GM23248 (cell line): ENCODE measurements at regions not wholly inside any gene's neighbourhood (a gene's known extent, or its start where the extent isn't known, plus 50 kb on each side); places are given as distances from the start of the nearest gene placed in this dataset.

Experiments used
- DNase-seq: peaks from one replicate; pipeline ENCODE4 v3.0.0-alpha.2; 2015
- H2AFZ ChIP-seq: fragments of 200-600 bp; sonication (generic); 2 replicates; pipeline ENCODE4 v1.6.1; 2016; ENCODE audit warnings: antibody characterized with exemption
- H3F3A ChIP-seq: fragments of 200-600 bp; sonication (generic); 2 replicates; pipeline ENCODE4 v1.6.1; 2016; ENCODE audit warnings: mild to moderate bottlenecking, antibody characterized with exemption, mixed run types; ENCODE audit not compliant: insufficient read depth
- H3K27ac ChIP-seq: fragments of 200-600 bp; sonication (generic); 2 replicates; pipeline ENCODE4 v1.5.1; 2016; ENCODE audit warnings: mild to moderate bottlenecking
- H3K27me3 ChIP-seq: fragments of 200-600 bp; sonication (generic); replicated peaks from 2 replicates; pipeline ENCODE4 v1.6.1; 2016; ENCODE audit warnings: mild to moderate bottlenecking; ENCODE audit not compliant: insufficient read depth
- H3K36me3 ChIP-seq: fragments of 200-600 bp; sonication (generic); 2 replicates; pipeline ENCODE4 v1.6.1; 2016; ENCODE audit warnings: low read depth, mild to moderate bottlenecking
- H3K4me1 ChIP-seq: fragments of 200-600 bp; sonication (generic); 2 replicates; pipeline ENCODE4 v1.6.1; 2016; ENCODE audit warnings: mild to moderate bottlenecking; ENCODE audit not compliant: insufficient read depth
- H3K4me2 ChIP-seq: fragments of 200-600 bp; sonication (generic); one replicate; pipeline ENCODE4 v1.6.1; 2016; ENCODE audit warnings: mild to moderate bottlenecking; ENCODE audit not compliant: unreplicated experiment
- H3K4me3 ChIP-seq: fragments of 200-600 bp; sonication (generic); 2 replicates; pipeline ENCODE4 v1.5.1; 2016; ENCODE audit warnings: mild to moderate bottlenecking
- H3K79me2 ChIP-seq: fragments of 200-600 bp; sonication (generic); 2 replicates; pipeline ENCODE4 v1.6.1; 2016; ENCODE audit warnings: mild to moderate bottlenecking; ENCODE audit not compliant: insufficient read depth
- H3K9ac ChIP-seq: fragments of 200-600 bp; sonication (generic); 2 replicates; pipeline ENCODE4 v1.6.1; 2016; ENCODE audit warnings: mild to moderate bottlenecking
- H3K9me2 ChIP-seq: fragments of 200-600 bp; sonication (generic); 2 replicates; pipeline ENCODE4 v1.6.1; 2016; ENCODE audit warnings: mixed run types, mild to moderate bottlenecking, moderate library complexity; ENCODE audit not compliant: insufficient read depth
- H3K9me3 ChIP-seq: fragments of 200-600 bp; sonication (generic); one replicate; pipeline ENCODE4 v1.6.1; 2017; ENCODE audit warnings: low read depth
- H4K20me1 ChIP-seq: fragments of 200-600 bp; sonication (generic); 2 replicates; pipeline ENCODE4 v1.6.0; 2016; ENCODE audit not compliant: insufficient read depth
- EZH2 ChIP-seq: fragments of 200-600 bp; sonication (generic); IDR thresholded peaks from 2 replicates; pipeline ENCODE4 v1.6.1; 2018; ENCODE audit warnings: antibody characterized with exemption, mild to moderate bottlenecking; ENCODE audit not compliant: insufficient read depth, poor library complexity, severe bottlenecking
- EZH2phosphoT487 ChIP-seq: fragments of 200-600 bp; sonication (generic); IDR thresholded peaks from 2 replicates; pipeline ENCODE4 v1.6.1; 2018; ENCODE audit warnings: antibody characterized with exemption, moderate library complexity, mild to moderate bottlenecking, low read depth; ENCODE audit not compliant: insufficient read depth
- WGBS, 2 experiments: methylation state at CpG; one replicate each; pipeline ENCODE4 v1.1.6; 2015 to 2017; ENCODE audit warnings: low lambda C conversion rate in 2 of 2, low coverage in 1 of 2; ENCODE audit errors: missing lambda C conversion rate in 2 of 2; 5-methylcytosine and 5-hydroxymethylcytosine counted together
- in situ Hi-C: fragments of 300-500 bp; cut with MboI; formaldehyde crosslinking; loops from 2 replicates; pipeline ENCODE4 v1.15.0; 2020

DNA sequence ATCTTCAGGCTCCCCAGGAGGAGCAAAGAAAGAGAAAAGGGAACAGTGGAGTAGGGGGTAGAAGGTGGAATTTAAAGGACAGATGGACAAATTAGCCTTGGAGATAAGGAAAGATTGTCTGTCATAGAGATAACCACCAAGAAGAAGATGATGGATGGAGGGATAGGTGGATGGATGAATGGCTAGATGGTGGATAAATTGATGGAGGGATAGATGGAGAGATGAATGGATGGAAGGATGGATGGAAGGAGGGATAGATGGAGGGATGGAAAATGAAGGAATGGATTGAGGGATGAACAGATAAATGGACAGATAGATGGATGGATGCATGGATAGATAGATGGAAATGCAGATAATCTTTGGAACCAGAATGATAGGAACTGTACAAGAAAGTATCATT, 102.8 kb downstream of the TNFAIP3 start:
- no peak overlapping the region for H2AFZ ChIP-seq
- DNase-seq: no peak
- no peaks in the 10 kb centered on the region for H3K9me3 ChIP-seq
- peaks cover 18% of the 10 kb centered on the region for H3K4me1 ChIP-seq
- H3F3A ChIP-seq: peaks cover 16% of the 10 kb centered on the region
- H3K4me3 ChIP-seq: no peak overlapping the region
- H3K79me2 ChIP-seq: no peaks in the 10 kb centered on the region
- H3K27ac ChIP-seq: no peak overlapping the region
- H4K20me1 ChIP-seq: no peaks in the 10 kb centered on the region
- no peak overlapping the region for H3K4me2 ChIP-seq
- TF ChIP-seq EZH2 (no peak), EZH2phosphoT487 (no peak)
- in situ Hi-C loops: no loop called here
- no peaks in the 10 kb centered on the region for H3K36me3 ChIP-seq
- no peak overlapping the region for H3K9ac ChIP-seq
- H3K27me3 ChIP-seq: no peaks in the 10 kb centered on the region
- H3K9me2 ChIP-seq: no peaks in the 10 kb centered on the region

DNA sequence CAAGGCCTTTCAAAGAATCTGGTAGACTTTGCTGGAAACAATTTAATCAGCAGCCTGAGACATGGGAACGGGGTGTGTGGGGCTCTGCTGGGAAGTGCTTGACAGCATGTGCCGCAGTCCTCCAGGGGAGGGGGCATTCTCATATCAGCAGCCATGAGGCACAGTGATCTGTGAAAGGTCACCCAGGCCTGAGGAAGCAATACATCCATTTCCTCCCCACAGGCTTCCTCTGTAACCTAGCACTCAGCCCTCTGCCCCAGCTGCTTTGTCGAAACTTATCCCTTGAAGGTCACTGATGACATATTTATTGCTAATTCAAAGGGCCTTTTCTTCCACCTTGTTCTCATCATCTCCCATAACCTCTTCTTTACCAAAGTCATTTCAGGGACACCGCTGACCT, 103.3 kb downstream of the TNFAIP3 start:
- Histone ChIP-seq H4K20me1 (no peaks in the 10 kb centered on the region), H3K9me3 (no peaks in the 10 kb centered on the region)
- in situ Hi-C loops: no loop called here

DNA sequence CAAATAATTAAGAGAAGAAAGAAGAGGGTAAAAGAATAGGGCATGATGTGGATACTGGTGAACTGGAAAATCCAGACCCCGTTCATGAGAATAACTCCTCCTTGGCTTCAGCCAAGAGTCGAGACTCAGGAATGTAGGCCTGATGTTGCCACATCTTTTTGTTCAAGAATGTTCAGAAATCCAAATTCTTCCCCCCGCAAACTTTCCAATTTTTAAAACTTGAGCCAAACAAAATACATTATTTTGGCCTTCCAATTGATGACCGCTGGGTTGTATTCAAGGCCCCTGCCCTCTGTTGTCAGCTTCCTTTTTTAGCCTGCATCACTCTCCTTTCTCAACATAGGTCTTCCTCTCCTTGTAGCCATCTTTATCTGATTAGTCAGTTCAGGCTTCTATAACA, 106.1 kb downstream of the TNFAIP3 start:
- Histone ChIP-seq H3K9ac (no peak overlapping the region), H3K79me2 (no peaks in the 10 kb centered on the region), H3K27ac (no peak overlapping the region), H2AFZ (no peak overlapping the region), H3K9me3 (no peaks in the 10 kb centered on the region), H3F3A (peaks cover 16% of the 10 kb centered on the region), H3K4me2 (no peak overlapping the region), H4K20me1 (no peaks in the 10 kb centered on the region), H3K4me1 (peaks cover 13% of the 10 kb centered on the region), H3K9me2 (no peaks in the 10 kb centered on the region), H3K27me3 (no peaks in the 10 kb centered on the region), H3K36me3 (no peaks in the 10 kb centered on the region), H3K4me3 (no peak overlapping the region)
- WGBS, 2 experiments: 69 to 70% methylated on average over 4 of the region's 4 CpGs
- DNase-seq: peak; percentile 45
- no peak for TF ChIP-seq EZH2phosphoT487
- no peak for TF ChIP-seq EZH2
- in situ Hi-C loops: no loop called here

More for the DNA sequence above, 103.3 kb downstream of the TNFAIP3 start:
- no peak for DNase-seq
- H3K27me3 ChIP-seq: no peaks in the 10 kb centered on the region
- no peaks in the 10 kb centered on the region for H3K79me2 ChIP-seq
- no peak overlapping the region for H3K4me2 ChIP-seq
- no peak for TF ChIP-seq EZH2phosphoT487
- no peak overlapping the region for H3K27ac ChIP-seq
- peaks cover 18% of the 10 kb centered on the region for H3K4me1 ChIP-seq
- H3K36me3 ChIP-seq: no peaks in the 10 kb centered on the region
- 91 to 98% methylated on average over 4 of the region's 4 CpGs for WGBS, 2 experiments
- no peak overlapping the region for H3K9ac ChIP-seq
- H3F3A ChIP-seq: peaks cover 16% of the 10 kb centered on the region
- H3K9me2 ChIP-seq: no peaks in the 10 kb centered on the region
- no peak overlapping the region for H3K4me3 ChIP-seq
- no peak overlapping the region for H2AFZ ChIP-seq

DNA sequence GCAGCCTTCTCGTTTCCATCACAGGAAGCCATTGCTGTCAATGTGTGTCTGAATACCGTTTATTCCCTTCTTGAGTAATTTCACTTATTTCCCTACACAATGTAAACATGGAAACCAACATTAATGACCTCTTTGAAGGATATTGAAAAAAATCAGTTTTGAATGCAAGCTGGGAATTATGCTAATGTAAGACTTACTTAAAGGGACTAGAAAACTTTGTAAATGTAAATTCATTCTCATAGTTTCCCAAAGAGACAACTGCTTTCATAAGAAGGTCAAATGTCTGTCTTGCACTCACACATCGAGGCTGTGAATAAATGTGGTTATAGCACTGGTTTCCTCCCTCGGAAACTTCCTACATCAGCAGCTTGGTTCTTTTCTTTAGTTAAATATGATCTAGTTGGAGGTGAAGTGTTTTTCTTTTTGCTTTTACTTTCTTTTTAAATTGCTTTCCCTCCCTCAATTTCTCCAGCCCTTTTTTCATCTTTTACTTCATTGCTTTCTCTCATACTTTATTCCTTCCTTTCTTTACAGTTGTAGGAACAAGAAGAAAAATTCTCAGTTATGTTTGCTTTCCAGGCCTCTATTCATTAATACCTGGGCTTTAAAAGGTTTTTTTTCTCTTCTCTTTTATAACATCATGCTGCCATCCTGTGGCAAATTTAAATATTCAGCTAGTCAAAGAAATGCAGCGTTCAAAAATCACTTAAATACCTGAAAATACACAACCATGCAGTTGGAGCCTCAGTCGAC, 108.3 kb downstream of the TNFAIP3 start:
- H3K4me3 ChIP-seq: no peak overlapping the region
- no peaks in the 10 kb centered on the region for H3K36me3 ChIP-seq
- no peak overlapping the region for H2AFZ ChIP-seq
- 69 to 76% methylated on average over 6 of the region's 6 CpGs for WGBS, 2 experiments
- no peak for TF ChIP-seq EZH2
- TF ChIP-seq EZH2phosphoT487: no peak
- no peaks in the 10 kb centered on the region for H3K27me3 ChIP-seq
- H3K4me1 ChIP-seq: no peaks in the 10 kb centered on the region
- in situ Hi-C loops: no loop called here
- H3K4me2 ChIP-seq: no peak overlapping the region
- no peaks in the 10 kb centered on the region for H3K9me3 ChIP-seq
- 0 out of 2 replicates have a peak, but pooled peaks cover 4% of the 10 kb centered on the region for H3F3A ChIP-seq
- no peaks in the 10 kb centered on the region for H3K9me2 ChIP-seq
- no peak overlapping the region for H3K27ac ChIP-seq
- peak; percentile 50 for DNase-seq
- H3K9ac ChIP-seq: no peak overlapping the region
- no peaks in the 10 kb centered on the region for H4K20me1 ChIP-seq
- no peaks in the 10 kb centered on the region for H3K79me2 ChIP-seq

DNA sequence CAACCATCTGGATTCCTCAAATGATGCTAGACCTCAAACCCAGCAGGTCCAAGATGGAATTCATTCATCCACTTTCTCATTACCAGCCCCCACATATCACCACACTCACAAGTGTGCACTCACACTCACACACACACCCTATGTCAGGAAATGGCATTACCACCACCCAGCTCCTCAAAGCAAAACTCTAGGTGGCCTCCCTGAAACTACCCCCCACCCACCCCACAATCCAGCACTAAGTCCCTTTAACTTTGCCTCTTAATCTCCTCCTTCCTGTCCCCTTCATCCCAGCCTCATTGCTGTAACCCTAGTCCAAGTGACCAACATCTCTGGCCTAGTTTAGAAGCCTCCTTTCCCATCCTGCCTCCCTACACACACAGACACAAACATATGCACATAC, 109.4 kb downstream of the TNFAIP3 start:
- H3K9ac ChIP-seq: no peak overlapping the region
- H3F3A ChIP-seq: 0 out of 2 replicates have a peak, but pooled peaks cover 4% of the 10 kb centered on the region
- no peak for TF ChIP-seq EZH2phosphoT487
- TF ChIP-seq EZH2: no peak
- no peak overlapping the region for H3K4me2 ChIP-seq
- H3K9me3 ChIP-seq: no peaks in the 10 kb centered on the region
- H3K4me1 ChIP-seq: no peaks in the 10 kb centered on the region
- H3K27ac ChIP-seq: no peak overlapping the region
- no peak overlapping the region for H3K4me3 ChIP-seq
- H3K27me3 ChIP-seq: no peaks in the 10 kb centered on the region
- in situ Hi-C loops: no loop called here
- H3K9me2 ChIP-seq: no peaks in the 10 kb centered on the region
- no peaks in the 10 kb centered on the region for H3K79me2 ChIP-seq
- DNase-seq: no peak
- no peaks in the 10 kb centered on the region for H3K36me3 ChIP-seq
- no peak overlapping the region for H2AFZ ChIP-seq
- no peaks in the 10 kb centered on the region for H4K20me1 ChIP-seq
